HCT116 (cell line): ENCODE measurements at regions not wholly inside any gene's neighbourhood (a gene's known extent, or its start where the extent isn't known, plus 50 kb on each side); places are given as distances from the start of the nearest gene placed in this dataset.

Source experiments
- ATAC-seq: fragments of 200-7000 bp; cut with Tn5 transposase; 2 replicates; pipeline ENCODE4 v1.9.1; 2020; ENCODE audit warnings: mild to moderate bottlenecking, moderate library complexity
- BruUV-seq: library from RNA; stranded (reverse); fragments of 400-500 nt; replicated peaks from 2 replicates; lab custom pipeline; 2021; lab: Mats Ljungman, UMichigan
- CTCF ChIA-PET: fragments of 300-600 bp; sonication (Branson Sonifier 250); formaldehyde crosslinking; loops from one replicate; lab custom pipeline; 2021; ENCODE audit warnings: antibody characterized with exemption; lab: Charles Lee
- POLR2A ChIA-PET: fragments of 300-600, 350-600 bp; sonication (Branson Sonifier 250); formaldehyde crosslinking; loops from one replicate; lab custom pipeline; 2021; ENCODE audit warnings: antibody characterized with exemption; lab: Charles Lee
- RAD21 ChIA-PET, 2 experiments: fragments of 300-600 bp; sonication (Branson Sonifier 250); formaldehyde crosslinking; loops; one replicate each; lab custom pipeline; 2023; ENCODE audit warnings: low total read pairs in 2 of 2; ENCODE audit not compliant: uncharacterized antibody in 2 of 2, unreplicated experiment in 2 of 2, low non-redundant PET in 1 of 2; lab: Charles Lee
- DNase-seq: peaks from one replicate; pipeline ENCODE4 v3.0.0-alpha.2; 2010; ENCODE audit warnings: low read depth, low spot score
- H2AFZ ChIP-seq: fragments of 200-600 bp; shearing (Covaris generic), sonication (generic); 2 replicates; pipeline ENCODE4 v1.6.1; 2017; ENCODE audit warnings: low read depth, mixed run types, mixed read lengths, antibody characterized with exemption, low read length; ENCODE audit not compliant: poor library complexity, severe bottlenecking
- H3K27ac ChIP-seq: 2 replicates; pipeline ENCODE4 v1.5.1; 2012; ENCODE audit warnings: low read depth, low read length
- H3K27me3 ChIP-seq: fragments of 200-600 bp; sonication (generic); 2 replicates; pipeline ENCODE4 v1.6.1; 2016; ENCODE audit warnings: mixed run types, low read length, mixed read lengths; ENCODE audit not compliant: insufficient read depth
- H3K36me3 ChIP-seq, 2 experiments: fragments of 200-500 bp in 1 of 2; fragments of 200-600 bp in 1 of 2; sonication (Bioruptor generic) in 1 of 2; sonication (generic) in 1 of 2; 2 replicates each; pipeline versions ENCODE4 v1.5.1 to v1.6.1; 2014 to 2016; ENCODE audit warnings: low read length in 2 of 2, inconsistent platforms in 1 of 2, mixed read lengths in 1 of 2, mixed run types in 1 of 2; ENCODE audit not compliant: insufficient read depth in 2 of 2, control insufficient read depth in 1 of 2
- H3K4me1 ChIP-seq, 2 experiments: fragments of 200-600 bp in 1 of 2; sonication (generic) in 1 of 2; 2 replicates each; pipeline versions ENCODE4 v1.5.1 to v1.6.1; 2012 to 2017; ENCODE audit warnings: low read length in 2 of 2, inconsistent platforms in 1 of 2, mild to moderate bottlenecking in 1 of 2, mixed read lengths in 1 of 2, mixed run types in 1 of 2, moderate library complexity in 1 of 2; ENCODE audit not compliant: insufficient read depth in 2 of 2, control insufficient read depth in 1 of 2
- H3K4me2 ChIP-seq: fragments of 200-600 bp; sonication (generic); 2 replicates; pipeline ENCODE4 v1.6.1; 2017; ENCODE audit warnings: mixed run types, low read length, mixed read lengths
- H3K4me3 ChIP-seq, 2 experiments: fragments of 200-600 bp in 1 of 2; sonication (generic) in 1 of 2; replicated peaks in 1 of 2; 2 replicates each; pipeline ENCODE4 v1.5.1; 2011 to 2016; ENCODE audit warnings: low read length in 2 of 2, control low read depth in 1 of 2, low read depth in 1 of 2, mild to moderate bottlenecking in 1 of 2, mixed read lengths in 1 of 2, mixed run types in 1 of 2
- H3K79me2 ChIP-seq: fragments of 200-600 bp; sonication (generic); 2 replicates; pipeline ENCODE4 v1.6.1; 2017; ENCODE audit warnings: mild to moderate bottlenecking, mixed run types, low read length, moderate library complexity, mixed read lengths; ENCODE audit not compliant: insufficient read depth
- H3K9ac ChIP-seq: fragments of 200-600 bp; sonication (generic); 2 replicates; pipeline ENCODE4 v1.6.1; 2016; ENCODE audit warnings: low read length, mixed read lengths
- H3K9me2 ChIP-seq: fragments of 200-600 bp; sonication (generic), shearing (Covaris generic); 2 replicates; pipeline ENCODE4 v1.6.1; 2017; ENCODE audit warnings: mixed run types, mild to moderate bottlenecking, moderate library complexity; ENCODE audit not compliant: insufficient read depth
- H3K9me3 ChIP-seq, 2 experiments: fragments of 200-500 bp in 1 of 2; fragments of 200-600 bp in 1 of 2; sonication (Bioruptor generic) in 1 of 2; sonication (generic) in 1 of 2; 2 replicates each; pipeline ENCODE4 v1.6.1; 2014 to 2017; ENCODE audit warnings: low read length in 2 of 2, mixed read lengths in 2 of 2, inconsistent platforms in 1 of 2, low read depth in 1 of 2, mild to moderate bottlenecking in 1 of 2, mixed run types in 1 of 2, moderate library complexity in 1 of 2; ENCODE audit not compliant: control insufficient read depth in 1 of 2, insufficient read depth in 1 of 2
- H4K20me1 ChIP-seq: fragments of 200-600 bp; sonication (generic), shearing (Covaris generic); 2 replicates; pipeline ENCODE4 v1.6.1; 2017; ENCODE audit warnings: mixed run types, mild to moderate bottlenecking, moderate library complexity; ENCODE audit not compliant: insufficient read depth
- CEBPB ChIP-seq: IDR thresholded peaks from 2 replicates; pipeline ENCODE4 v1.6.1; 2012; ENCODE audit warnings: low read depth
- ELF1 ChIP-seq: IDR thresholded peaks from 2 replicates; pipeline ENCODE4 v1.6.1; 2012; ENCODE audit warnings: low read depth, borderline replicate concordance
- EZH2 ChIP-seq: fragments of 200-600 bp; sonication (generic); IDR thresholded peaks from 2 replicates; pipeline ENCODE4 v1.6.1; 2017; ENCODE audit warnings: antibody characterized with exemption, mixed run types
- FOSL1 ChIP-seq: IDR thresholded peaks from 2 replicates; pipeline ENCODE4 v1.6.1; 2012; ENCODE audit warnings: low read depth
- REST ChIP-seq: IDR thresholded peaks from 2 replicates; pipeline ENCODE4 v1.6.1; 2012; ENCODE audit warnings: low read depth
- SIN3A ChIP-seq: IDR thresholded peaks from 2 replicates; pipeline ENCODE4 v1.6.1; 2012; ENCODE audit warnings: low read depth
- TCF7L2 ChIP-seq: IDR thresholded peaks from 2 replicates; pipeline ENCODE4 v1.7.0; 2011; ENCODE audit warnings: borderline replicate concordance, inconsistent platforms; ENCODE audit not compliant: insufficient read depth, insufficient read length; ENCODE audit errors: extremely low read depth
- ZNF274 ChIP-seq: fragments of 200-500 bp; sonication (Bioruptor generic); IDR thresholded peaks from 2 replicates; pipeline ENCODE4 v1.6.1; 2014; ENCODE audit warnings: mild to moderate bottlenecking, low read depth, low read length, inconsistent platforms
- intact Hi-C: fragments of 100-400 bp; cut with micrococcal nuclease; formaldehyde crosslinking; loops from 2 replicates; pipeline ENCODE4 v1.10.0; 2022

GRCh38 chr3:104402902-104403301 is 963.8 kb upstream of the ALCAM start:
- no peak overlapping the region for H2AFZ ChIP-seq
- H3K9ac ChIP-seq: no peak overlapping the region
- intact Hi-C loops: no loop called here
- TF ChIP-seq FOSL1 (no peak), EZH2 (no peak), CEBPB (no peak), ELF1 (no peak), ZNF274 (no peak), TCF7L2 (no peak), SIN3A (no peak), REST (no peak)
- no peak overlapping the region for H3K27ac ChIP-seq
- H3K36me3 ChIP-seq: peaks cover 0 to 31% of the 10 kb centered on the region in 2 experiments; a peak in 2 of 4 replicates
- BruUV-seq: no TSS peak
- DNase-seq: no peak
- H4K20me1 ChIP-seq: peaks cover 10% of the 10 kb centered on the region; the same call in 1 of the 2 replicates
- no peaks in the 10 kb centered on the region for H3K27me3 ChIP-seq
- no peak overlapping the region for H3K4me2 ChIP-seq
- H3K9me3 ChIP-seq: 0 out of 4 replicates have a peak, but pooled peaks cover 0 to 3% of the 10 kb centered on the region in 2 experiments
- ChIA-PET CTCF (no interaction called here), POLR2A (no interaction called here), RAD21 (no interaction called here)
- no peaks in the 10 kb centered on the region for H3K9me2 ChIP-seq
- H3K4me3 ChIP-seq: no peak overlapping the region
- peaks cover 1 to 6% of the 10 kb centered on the region in 2 experiments; a peak in 2 of 4 replicates for H3K4me1 ChIP-seq
- no peak for ATAC-seq
- peaks cover 100% of the 10 kb centered on the region for H3K79me2 ChIP-seq
